H1 (cell line): ENCODE measurements at regions not wholly inside any gene's neighbourhood (a gene's known extent, or its start where the extent isn't known, plus 50 kb on each side); places are given as distances from the start of the nearest gene placed in this dataset.

Source experiments
- BACH1 ChIP-seq: IDR thresholded peaks from 2 replicates; pipeline ENCODE4 v1.6.1; 2012; ENCODE audit warnings: low read length, improper control_type of control experiment
- BRCA1 ChIP-seq: IDR thresholded peaks from 2 replicates; pipeline ENCODE4 v1.6.1; 2012; ENCODE audit warnings: low read depth, low read length, improper control_type of control experiment
- CTCF ChIP-seq, 3 experiments: IDR thresholded peaks; 1 replicate in 2 of 3; 2 replicates in 1 of 3; pipeline versions ENCODE4 v1.5.1 to v1.6.1; 2011; ENCODE audit warnings: low read length in 3 of 3, mild to moderate bottlenecking in 3 of 3, inconsistent platforms in 2 of 3, low read depth in 1 of 3, moderate library complexity in 1 of 3; ENCODE audit not compliant: insufficient read depth in 1 of 3; ENCODE audit errors: control extremely low read depth in 1 of 3
- FOSL1 ChIP-seq: IDR thresholded peaks from 2 replicates; pipeline ENCODE4 v1.6.1; 2011; ENCODE audit warnings: mild to moderate bottlenecking, low read depth, low read length, moderate library complexity; ENCODE audit not compliant: insufficient read depth
- JUN ChIP-seq: IDR thresholded peaks from 2 replicates; pipeline ENCODE4 v1.6.1; 2011; ENCODE audit warnings: low read depth, mild to moderate bottlenecking, improper control_type of control experiment, low read length
- KDM1A ChIP-seq: fragments of 200-600, 300-600 bp; sonication (generic); IDR thresholded peaks from 2 replicates; pipeline ENCODE4 v1.7.1; 2016; ENCODE audit warnings: mild to moderate bottlenecking, low read length, borderline replicate concordance
- POU5F1 ChIP-seq: IDR thresholded peaks from 2 replicates; pipeline ENCODE4 v1.6.1; 2011; ENCODE audit warnings: low read depth, mild to moderate bottlenecking, low read length, moderate library complexity
- SUZ12 ChIP-seq: fragments of 200-600 bp; sonication (generic); IDR thresholded peaks from 2 replicates; pipeline ENCODE4 v1.6.1; 2012; ENCODE audit warnings: mild to moderate bottlenecking, inconsistent platforms, low read length, moderate library complexity, mixed read lengths
- TBP ChIP-seq: IDR thresholded peaks from 2 replicates; pipeline ENCODE4 v1.6.1; 2011; ENCODE audit warnings: low read depth, low read length, improper control_type of control experiment

DNA sequence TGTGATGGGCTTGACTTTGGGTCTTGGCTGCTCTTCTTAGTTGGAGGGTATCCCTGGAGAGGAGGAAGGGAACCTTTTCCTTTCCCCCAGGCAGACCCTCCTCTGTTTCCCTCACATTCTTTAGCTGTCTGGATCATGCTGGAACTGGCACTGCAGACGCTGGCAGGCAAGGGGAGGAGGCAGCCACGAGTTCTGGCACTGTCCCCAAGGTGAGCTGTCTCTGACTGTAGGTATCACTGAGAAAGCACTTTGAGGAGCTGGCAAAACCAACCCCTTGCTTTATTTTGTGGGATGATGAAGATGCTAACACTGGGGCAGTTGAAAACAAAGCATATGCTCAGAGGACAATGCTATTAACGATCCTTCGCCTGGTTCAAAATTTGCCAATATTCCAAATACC is 175.0 kb downstream of the SOX2 start (continued):
- TF ChIP-seq CTCF (IDR thresholded peaks at IDR 0.05; ENCODE audit: control extremely low read depth in 1 of 3, insufficient read depth in 1 of 3, low read depth in 1 of 3, low read length in 3 of 3), result no peak
- TF ChIP-seq KDM1A, result no peak
- no peak for TF ChIP-seq FOSL1
- TF ChIP-seq JUN, result no peak
- TF ChIP-seq TBP, result no peak
- no peak for TF ChIP-seq BRCA1
- TF ChIP-seq BACH1, result no peak
- TF ChIP-seq SUZ12, result no peak
- TF ChIP-seq POU5F1, result no peak
